Tibial nerve (tissue), 4 donors: ENCODE measurements at regions not wholly inside any gene's neighbourhood (a gene's known extent, or its start where the extent isn't known, plus 50 kb on each side); places are given as distances from the start of the nearest gene placed in this dataset.

ENCODE experiments used
- CTCF ChIP-seq, 5 experiments: fragments of 200-600 bp in 3 of 5; fragments of 450-650 bp in 2 of 5; sonication (generic) in 3 of 5; IDR thresholded peaks; one replicate each; pipeline ENCODE4 v1.5.1; 2016 to 2019; ENCODE audit warnings: antibody characterized with exemption in 5 of 5, mild to moderate bottlenecking in 3 of 5, moderate library complexity in 2 of 5
- EP300 ChIP-seq, 2 donors: sonication (generic); formaldehyde crosslinking; IDR thresholded peaks; one replicate each; pipeline ENCODE4 v1.6.1; 2017; ENCODE audit warnings: antibody characterized with exemption in 2 of 2, mild to moderate bottlenecking in 1 of 2
- POLR2A ChIP-seq, 2 donors: fragments of 450-650 bp; IDR thresholded peaks; one replicate each; pipeline ENCODE4 v1.6.1; 2017; ENCODE audit warnings: antibody characterized with exemption in 2 of 2, mild to moderate bottlenecking in 2 of 2, moderate library complexity in 2 of 2

DNA sequence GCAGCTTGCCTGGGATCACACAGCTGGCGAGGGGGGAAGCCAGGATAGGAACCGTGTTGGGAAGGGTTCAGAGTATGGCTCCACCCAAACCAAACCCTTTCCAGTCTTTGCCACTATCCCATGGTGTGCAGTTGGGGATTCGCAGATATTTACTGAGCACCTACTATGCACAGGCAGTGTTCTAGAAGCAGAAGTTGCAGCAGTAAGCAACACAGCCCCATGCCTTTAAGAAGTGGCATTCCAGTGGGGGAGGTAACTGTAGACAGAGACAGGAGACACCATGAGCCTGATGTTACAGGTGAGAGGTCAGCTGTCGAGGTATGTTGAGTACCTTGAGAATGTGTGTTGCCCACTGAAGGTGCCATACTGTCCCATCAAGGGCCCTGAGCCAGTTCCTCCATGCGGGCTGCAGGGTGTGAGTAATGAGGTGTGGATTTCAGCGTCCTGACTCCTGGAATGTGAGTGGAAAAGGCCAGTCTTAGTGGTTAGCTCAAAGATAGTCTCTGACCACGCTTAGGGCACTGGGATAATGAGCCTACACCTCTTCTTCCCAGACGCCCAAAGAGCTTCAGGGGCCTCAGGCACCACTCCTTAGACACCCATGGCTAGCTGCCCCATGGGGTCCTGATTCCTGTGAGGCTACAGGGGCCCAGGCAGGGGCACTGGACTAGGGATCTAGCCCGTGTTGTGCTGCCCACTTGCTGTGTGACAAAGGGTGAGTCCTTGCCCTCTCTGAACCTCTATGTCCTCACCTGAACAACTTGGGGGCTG lies 71.8 kb upstream of the TP53I11 start:
- TF ChIP-seq POLR2A (IDR thresholded peaks at IDR 0.05) = no peak
- TF ChIP-seq CTCF (IDR thresholded peaks at IDR 0.05) = no peak
- TF ChIP-seq EP300 (IDR thresholded peaks at IDR 0.05) = no peak
